Fibroblast of lung (primary cell): ENCODE measurements at regions not wholly inside any gene's neighbourhood (a gene's known extent, or its start where the extent isn't known, plus 50 kb on each side); places are given as distances from the start of the nearest gene placed in this dataset.

Experiments used
- DNase-seq, 2 donors: peaks; one replicate each; pipeline versions ENCODE4 v3.0.0 to v3.0.0-alpha.2; 2010; ENCODE audit warnings: low read depth in 2 of 2
- H2AFZ ChIP-seq: 2 replicates; pipeline ENCODE4 v1.5.1; 2012; ENCODE audit warnings: low read length, control low read depth, inconsistent platforms
- H3K27ac ChIP-seq: 2 replicates; pipeline ENCODE4 v1.5.1; 2011; ENCODE audit warnings: low read length, control low read depth; ENCODE audit not compliant: insufficient read depth
- H3K27me3 ChIP-seq: 2 replicates; pipeline ENCODE4 v1.5.1; 2011; ENCODE audit warnings: mild to moderate bottlenecking, low read length; ENCODE audit not compliant: control insufficient read depth, insufficient read depth
- H3K36me3 ChIP-seq: 2 replicates; pipeline ENCODE4 v1.5.1; 2011; ENCODE audit warnings: low read length; ENCODE audit not compliant: control insufficient read depth, insufficient read depth
- H3K4me1 ChIP-seq: 2 replicates; pipeline ENCODE4 v1.5.1; 2011; ENCODE audit warnings: low read length; ENCODE audit not compliant: control insufficient read depth, insufficient read depth; ENCODE audit errors: extremely low read depth
- H3K4me2 ChIP-seq: 2 replicates; pipeline ENCODE4 v1.5.1; 2011; ENCODE audit warnings: low read length, control low read depth; ENCODE audit not compliant: insufficient read depth; ENCODE audit errors: extremely low read depth
- H3K4me3 ChIP-seq, 4 experiments: fragments of 200-600 bp in 1 of 4; sonication (generic) in 1 of 4; replicated peaks in 1 of 4; 2 replicates each; pipeline ENCODE4 v1.5.1; 2011 to 2016; ENCODE audit warnings: low read length in 4 of 4, low read depth in 3 of 4, mild to moderate bottlenecking in 3 of 4, control low read depth in 2 of 4, inconsistent platforms in 1 of 4, mixed read lengths in 1 of 4; ENCODE audit not compliant: insufficient read depth in 1 of 4; ENCODE audit errors: control extremely low read depth in 1 of 4
- H3K79me2 ChIP-seq: 2 replicates; pipeline ENCODE4 v1.5.1; 2012; ENCODE audit warnings: mild to moderate bottlenecking, low read length, inconsistent platforms; ENCODE audit not compliant: control insufficient read depth, insufficient read depth
- H3K9ac ChIP-seq: 2 replicates; pipeline ENCODE4 v1.5.1; 2011; ENCODE audit warnings: mild to moderate bottlenecking, low read length, control low read depth; ENCODE audit not compliant: insufficient read depth
- H3K9me3 ChIP-seq: 2 replicates; pipeline ENCODE4 v1.5.1; 2012; ENCODE audit warnings: low read depth, low read length; ENCODE audit not compliant: control insufficient read depth, insufficient read depth
- H4K20me1 ChIP-seq: 2 replicates; pipeline ENCODE4 v1.5.1; 2011; ENCODE audit warnings: low read length; ENCODE audit not compliant: control insufficient read depth, insufficient read depth; ENCODE audit errors: extremely low read depth
- EZH2 ChIP-seq: IDR thresholded peaks from 2 replicates; pipeline ENCODE4 v1.5.1; 2012; ENCODE audit warnings: low read length, control low read depth, mild to moderate bottlenecking; ENCODE audit errors: missing control alignments
- TF ChIP-seq, protein P1 (sequence below), 2 donors: IDR thresholded peaks in 1 of 2; conservative IDR thresholded peaks in 1 of 2; 1 replicate in 1 of 2; 2 replicates in 1 of 2; pipeline ENCODE4 v1.5.1; 2011 to 2012; ENCODE audit warnings: low read length in 2 of 2, control low read depth in 1 of 2, inconsistent platforms in 1 of 2, low read depth in 1 of 2, mild to moderate bottlenecking in 1 of 2

DNA sequence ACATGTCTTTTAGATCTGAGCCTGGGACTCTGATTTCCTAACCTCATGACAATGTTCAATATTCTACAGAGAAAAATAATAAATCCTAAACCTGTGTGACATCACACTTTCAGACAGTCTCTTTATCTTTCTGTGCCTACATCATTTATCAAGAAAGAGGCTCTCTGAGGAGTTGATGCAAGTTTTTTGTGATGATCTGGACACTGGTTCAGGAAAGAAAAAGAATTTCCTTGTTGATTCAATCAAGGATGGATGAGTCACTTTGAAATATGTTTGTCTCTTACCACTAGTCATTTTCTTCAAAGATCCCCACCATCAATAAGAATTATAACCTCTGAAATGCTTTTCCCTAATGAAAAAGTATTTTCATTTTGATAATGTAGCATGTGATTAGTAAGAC lies 404.6 kb downstream of the WDR72 start:
- DNase-seq: no peak
- no peaks in the 10 kb centered on the region for H4K20me1 ChIP-seq
- no peak overlapping the region for H3K4me3 ChIP-seq
- H2AFZ ChIP-seq: no peak overlapping the region
- no peak overlapping the region for H3K9ac ChIP-seq
- no peak overlapping the region for H3K27ac ChIP-seq
- TF ChIP-seq, protein P1, sequence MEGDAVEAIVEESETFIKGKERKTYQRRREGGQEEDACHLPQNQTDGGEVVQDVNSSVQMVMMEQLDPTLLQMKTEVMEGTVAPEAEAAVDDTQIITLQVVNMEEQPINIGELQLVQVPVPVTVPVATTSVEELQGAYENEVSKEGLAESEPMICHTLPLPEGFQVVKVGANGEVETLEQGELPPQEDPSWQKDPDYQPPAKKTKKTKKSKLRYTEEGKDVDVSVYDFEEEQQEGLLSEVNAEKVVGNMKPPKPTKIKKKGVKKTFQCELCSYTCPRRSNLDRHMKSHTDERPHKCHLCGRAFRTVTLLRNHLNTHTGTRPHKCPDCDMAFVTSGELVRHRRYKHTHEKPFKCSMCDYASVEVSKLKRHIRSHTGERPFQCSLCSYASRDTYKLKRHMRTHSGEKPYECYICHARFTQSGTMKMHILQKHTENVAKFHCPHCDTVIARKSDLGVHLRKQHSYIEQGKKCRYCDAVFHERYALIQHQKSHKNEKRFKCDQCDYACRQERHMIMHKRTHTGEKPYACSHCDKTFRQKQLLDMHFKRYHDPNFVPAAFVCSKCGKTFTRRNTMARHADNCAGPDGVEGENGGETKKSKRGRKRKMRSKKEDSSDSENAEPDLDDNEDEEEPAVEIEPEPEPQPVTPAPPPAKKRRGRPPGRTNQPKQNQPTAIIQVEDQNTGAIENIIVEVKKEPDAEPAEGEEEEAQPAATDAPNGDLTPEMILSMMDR (conservative IDR thresholded peaks at IDR 0.05 in 1 of 2, IDR thresholded peaks at IDR 0.05 in 1 of 2; ENCODE audit: low read depth in 1 of 2, low read length in 2 of 2): no peak
- no peak for TF ChIP-seq EZH2
- H3K79me2 ChIP-seq: no peaks in the 10 kb centered on the region
- no peak overlapping the region for H3K4me2 ChIP-seq
- no peaks in the 10 kb centered on the region for H3K4me1 ChIP-seq
- no peaks in the 10 kb centered on the region for H3K36me3 ChIP-seq
- H3K27me3 ChIP-seq: no peaks in the 10 kb centered on the region
- no peaks in the 10 kb centered on the region for H3K9me3 ChIP-seq

DNA sequence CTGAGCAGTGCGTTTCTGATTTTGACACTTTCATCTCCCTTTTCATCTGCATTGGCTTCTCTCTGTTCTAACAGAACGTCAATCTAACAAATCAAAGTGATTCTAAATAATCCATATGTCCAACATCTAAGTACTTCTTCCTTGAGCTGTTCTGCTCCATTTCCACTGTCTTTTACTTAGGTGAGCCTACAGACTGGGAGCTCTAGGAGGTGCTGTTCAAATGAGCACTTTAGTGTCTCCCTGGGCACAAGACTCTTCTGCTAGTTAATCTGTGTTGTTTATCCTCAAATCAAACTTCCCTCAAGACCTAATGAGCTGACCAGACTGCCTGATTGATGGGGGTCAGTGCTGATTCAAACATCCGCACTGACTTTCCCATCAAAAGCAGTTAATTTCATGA lies 408.1 kb downstream of the WDR72 start:
- H3K27ac ChIP-seq: no peak overlapping the region
- H3K4me3 ChIP-seq: no peak overlapping the region
- no peaks in the 10 kb centered on the region for H3K9me3 ChIP-seq
- H4K20me1 ChIP-seq: no peaks in the 10 kb centered on the region
- H3K4me1 ChIP-seq: no peaks in the 10 kb centered on the region
- H3K36me3 ChIP-seq: no peaks in the 10 kb centered on the region
- H3K4me2 ChIP-seq: no peak overlapping the region
- TF ChIP-seq EZH2: no peak
- TF ChIP-seq, protein P1 (conservative IDR thresholded peaks at IDR 0.05 in 1 of 2, IDR thresholded peaks at IDR 0.05 in 1 of 2; ENCODE audit: low read depth in 1 of 2, low read length in 2 of 2): no peak
- H3K79me2 ChIP-seq: no peaks in the 10 kb centered on the region
- no peak for DNase-seq
- no peak overlapping the region for H2AFZ ChIP-seq
- no peak overlapping the region for H3K9ac ChIP-seq
- no peaks in the 10 kb centered on the region for H3K27me3 ChIP-seq

DNA sequence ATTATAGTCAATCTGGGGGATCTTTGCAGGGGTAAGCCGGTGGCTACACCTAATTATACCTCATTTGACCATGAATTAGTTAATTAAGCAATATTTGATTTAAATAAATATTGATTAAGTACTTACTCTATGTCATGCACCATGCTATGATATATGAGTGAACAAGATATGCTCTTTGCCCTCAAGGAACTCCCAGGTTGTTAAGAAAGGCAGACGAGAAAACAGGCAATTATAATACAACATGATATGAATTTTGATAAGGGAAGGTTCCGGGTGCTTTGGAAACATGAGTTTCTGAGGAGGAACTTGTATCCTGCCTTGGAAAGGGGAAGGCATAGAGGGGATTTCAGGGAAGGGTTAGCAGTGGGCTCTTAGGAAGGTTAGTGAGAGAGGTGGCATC lies 412.9 kb downstream of the WDR72 start:
- Histone ChIP-seq H3K79me2 (no peaks in the 10 kb centered on the region), H4K20me1 (no peaks in the 10 kb centered on the region), H3K4me3 (no peak overlapping the region), H3K27ac (no peak overlapping the region), H3K4me1 (no peaks in the 10 kb centered on the region), H3K4me2 (no peak overlapping the region), H2AFZ (no peak overlapping the region), H3K9me3 (no peaks in the 10 kb centered on the region), H3K9ac (no peak overlapping the region), H3K27me3 (no peaks in the 10 kb centered on the region), H3K36me3 (no peaks in the 10 kb centered on the region)
- TF ChIP-seq EZH2: no peak
- no peak for DNase-seq
